ENCODE measurements at regions not wholly inside any gene's neighbourhood (a gene's known extent, or its start where the extent isn't known, plus 50 kb on each side); places are given as distances from the start of the nearest gene placed in this dataset.

DNA sequence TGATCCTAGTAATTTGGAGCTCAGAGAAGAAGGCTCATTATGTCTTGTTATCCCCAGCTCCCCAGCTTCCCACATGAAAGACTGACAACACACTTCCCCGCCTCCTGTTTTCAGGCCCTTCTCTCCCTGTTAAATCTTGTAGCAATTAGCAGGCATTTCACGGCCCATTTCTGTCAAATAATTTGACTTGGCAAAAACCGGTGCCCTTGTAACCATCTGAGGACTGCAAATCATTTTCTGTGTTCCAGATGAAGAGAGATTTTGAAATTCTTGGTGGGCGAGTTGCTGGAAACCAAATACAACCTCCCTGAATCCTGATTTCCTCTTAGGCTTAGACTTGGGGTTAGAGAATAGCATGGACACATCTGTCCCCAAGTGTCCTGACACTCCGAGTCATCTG lies 109.7 kb downstream of the MSX2 start:
- H3K36me3 ChIP-seq (ENCODE audit: control insufficient read depth, insufficient read depth, low read length) = no peaks in the 10 kb centered on the region
- H3K27me3 ChIP-seq (ENCODE audit: control insufficient read depth, insufficient read depth, low read length) = no peaks in the 10 kb centered on the region
- no peak overlapping the region for H3K4me2 ChIP-seq (ENCODE audit: low read length)
- H3K9ac ChIP-seq = no peak overlapping the region
- H3K9me3 ChIP-seq (ENCODE audit: control insufficient read depth, low read length) = no peaks in the 10 kb centered on the region
- H2AFZ ChIP-seq = no peak overlapping the region
- no peaks in the 10 kb centered on the region for H3K79me2 ChIP-seq
- no peaks in the 10 kb centered on the region for H3K4me1 ChIP-seq
- H3K27ac ChIP-seq = no peak overlapping the region
- H3K4me3 ChIP-seq (ENCODE audit: low read depth, low read length) = no peak overlapping the region
- TF ChIP-seq, protein P1, sequence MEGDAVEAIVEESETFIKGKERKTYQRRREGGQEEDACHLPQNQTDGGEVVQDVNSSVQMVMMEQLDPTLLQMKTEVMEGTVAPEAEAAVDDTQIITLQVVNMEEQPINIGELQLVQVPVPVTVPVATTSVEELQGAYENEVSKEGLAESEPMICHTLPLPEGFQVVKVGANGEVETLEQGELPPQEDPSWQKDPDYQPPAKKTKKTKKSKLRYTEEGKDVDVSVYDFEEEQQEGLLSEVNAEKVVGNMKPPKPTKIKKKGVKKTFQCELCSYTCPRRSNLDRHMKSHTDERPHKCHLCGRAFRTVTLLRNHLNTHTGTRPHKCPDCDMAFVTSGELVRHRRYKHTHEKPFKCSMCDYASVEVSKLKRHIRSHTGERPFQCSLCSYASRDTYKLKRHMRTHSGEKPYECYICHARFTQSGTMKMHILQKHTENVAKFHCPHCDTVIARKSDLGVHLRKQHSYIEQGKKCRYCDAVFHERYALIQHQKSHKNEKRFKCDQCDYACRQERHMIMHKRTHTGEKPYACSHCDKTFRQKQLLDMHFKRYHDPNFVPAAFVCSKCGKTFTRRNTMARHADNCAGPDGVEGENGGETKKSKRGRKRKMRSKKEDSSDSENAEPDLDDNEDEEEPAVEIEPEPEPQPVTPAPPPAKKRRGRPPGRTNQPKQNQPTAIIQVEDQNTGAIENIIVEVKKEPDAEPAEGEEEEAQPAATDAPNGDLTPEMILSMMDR (IDR thresholded peaks at IDR 0.05) = no peak

DNA sequence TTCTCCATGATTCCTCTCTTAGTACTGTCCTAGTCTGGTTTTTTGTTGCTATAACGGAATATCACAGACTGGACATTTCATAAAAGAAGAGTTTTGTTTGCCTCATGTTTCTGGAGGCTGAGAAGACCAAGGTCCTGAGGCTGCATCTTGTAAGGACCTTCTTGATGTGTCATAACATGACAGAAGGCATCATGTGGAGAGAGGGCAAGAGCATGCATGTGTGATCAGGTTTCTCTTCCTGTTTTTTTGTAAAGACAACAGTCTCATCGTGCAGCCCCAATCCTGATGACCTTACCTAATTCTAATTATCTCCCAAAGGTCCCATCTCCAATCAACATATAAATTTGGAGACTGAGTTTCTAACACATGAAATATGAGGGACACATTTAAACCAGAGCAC lies 108.4 kb downstream of the MSX2 start:
- Histone ChIP-seq H3K4me2 (ENCODE audit: low read length) (no peak overlapping the region), H2AFZ (no peak overlapping the region), H3K9me3 (ENCODE audit: control insufficient read depth, low read length) (no peaks in the 10 kb centered on the region), H3K9ac (no peak overlapping the region), H3K79me2 (no peaks in the 10 kb centered on the region), H3K4me1 (no peaks in the 10 kb centered on the region), H3K4me3 (ENCODE audit: low read depth, low read length) (no peak overlapping the region), H3K27me3 (ENCODE audit: control insufficient read depth, insufficient read depth, low read length) (no peaks in the 10 kb centered on the region), H3K27ac (no peak overlapping the region), H3K36me3 (ENCODE audit: control insufficient read depth, insufficient read depth, low read length) (no peaks in the 10 kb centered on the region)
- TF ChIP-seq, protein P1 (IDR thresholded peaks at IDR 0.05) = no peak

- Histone ChIP-seq H3K27me3 (ENCODE audit: control insufficient read depth, insufficient read depth, low read length) (no peaks in the 10 kb centered on the region), H3K27ac (no peak overlapping the region), H3K4me1 (no peaks in the 10 kb centered on the region), H3K9ac (no peak overlapping the region), H3K79me2 (no peaks in the 10 kb centered on the region), H3K36me3 (ENCODE audit: control insufficient read depth, insufficient read depth, low read length) (no peaks in the 10 kb centered on the region), H3K4me3 (ENCODE audit: low read depth, low read length) (no peak overlapping the region), H3K9me3 (ENCODE audit: control insufficient read depth, low read length) (no peaks in the 10 kb centered on the region), H2AFZ (no peak overlapping the region), H3K4me2 (ENCODE audit: low read length) (no peak overlapping the region)
- TF ChIP-seq, protein P1 (IDR thresholded peaks at IDR 0.05) = no peak
These were observed 107.6 kb downstream of the MSX2 start for GRCh38 chr5:174832025-174832424.

DNA sequence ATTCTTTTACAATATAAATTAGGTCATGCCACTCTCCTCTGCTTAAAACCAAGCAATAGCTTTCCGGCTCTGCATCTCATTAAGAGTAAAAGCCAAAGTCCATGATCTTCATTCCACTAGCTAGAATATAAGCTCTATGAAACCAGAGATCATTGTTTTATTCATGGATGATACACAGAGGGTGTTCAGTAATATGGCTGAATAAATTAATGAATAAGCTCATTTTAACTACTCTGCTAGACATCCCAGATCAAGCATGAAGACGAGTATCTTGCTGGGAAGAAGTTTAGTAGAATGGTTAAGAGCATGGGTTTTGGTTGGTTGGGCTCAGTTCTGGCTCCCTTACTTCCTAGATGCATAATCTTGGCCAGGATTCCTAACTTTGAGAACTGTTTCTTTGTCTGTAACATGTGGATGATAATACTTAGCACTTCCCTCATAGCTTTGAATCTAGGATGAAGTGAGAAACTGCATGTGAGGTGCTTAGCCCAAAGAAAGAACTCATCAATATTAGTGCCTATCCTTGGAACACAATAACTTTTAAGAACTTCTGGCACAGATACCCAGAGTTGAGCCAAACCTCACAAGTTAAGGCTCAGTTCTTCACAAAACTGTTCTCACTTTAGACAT lies 106.8 kb downstream of the MSX2 start:
- H3K27me3 ChIP-seq (ENCODE audit: control insufficient read depth, insufficient read depth, low read length) = no peaks in the 10 kb centered on the region
- H3K4me2 ChIP-seq (ENCODE audit: low read length) = no peak overlapping the region

GRCh38 chr5:174829511-174829864 lies 105.1 kb downstream of the MSX2 start:
- H3K9ac ChIP-seq = no peak overlapping the region

More for the DNA sequence above, 106.8 kb downstream of the MSX2 start:
- Histone ChIP-seq H2AFZ (no peak overlapping the region), H3K9ac (no peak overlapping the region), H3K36me3 (ENCODE audit: control insufficient read depth, insufficient read depth, low read length) (no peaks in the 10 kb centered on the region), H3K9me3 (ENCODE audit: control insufficient read depth, low read length) (no peaks in the 10 kb centered on the region), H3K79me2 (no peaks in the 10 kb centered on the region), H3K4me1 (no peaks in the 10 kb centered on the region), H3K4me3 (ENCODE audit: low read depth, low read length) (no peak overlapping the region), H3K27ac (no peak overlapping the region)
- TF ChIP-seq, protein P1 (IDR thresholded peaks at IDR 0.05) = no peak

More at GRCh38 chr5:174829511-174829864, 105.1 kb downstream of the MSX2 start:
- Histone ChIP-seq H3K27me3 (ENCODE audit: control insufficient read depth, insufficient read depth, low read length) (no peaks in the 10 kb centered on the region), H3K4me2 (ENCODE audit: low read length) (no peak overlapping the region), H3K27ac (no peak overlapping the region), H3K4me3 (ENCODE audit: low read depth, low read length) (no peak overlapping the region), H2AFZ (no peak overlapping the region), H3K4me1 (no peaks in the 10 kb centered on the region), H3K36me3 (ENCODE audit: control insufficient read depth, insufficient read depth, low read length) (no peaks in the 10 kb centered on the region), H3K9me3 (ENCODE audit: control insufficient read depth, low read length) (no peaks in the 10 kb centered on the region), H3K79me2 (no peaks in the 10 kb centered on the region)
- TF ChIP-seq, protein P1 (IDR thresholded peaks at IDR 0.05) = no peak

Measured in parathyroid adenoma (tissue), 2 donors.